HL-60/S4 treated with retinoic acid at 250 ng/mL for 4 days and 3 days (cell line): ENCODE measurements at regions not wholly inside any gene's neighbourhood (a gene's known extent, or its start where the extent isn't known, plus 50 kb on each side); places are given as distances from the start of the nearest gene placed in this dataset.

Source experiments
- in situ Hi-C: fragments of 300-500 bp; cut with MboI; formaldehyde crosslinking; loops from 2 replicates; pipeline ENCODE4 v1.7.0; 2022; ENCODE audit warnings: low sequenced_read_pairs

- in situ Hi-C loops, result no loop called here
Measured at GRCh38 chr1:25040122-25040685, 110.1 kb upstream of the RUNX3 start.

GRCh38 chr1:25039229-25039628 lies 109.2 kb upstream of the RUNX3 start:
- in situ Hi-C loops, result no loop called here

- in situ Hi-C loops, result no loop called here
Measured at GRCh38 chr1:25038699-25039098, 108.6 kb upstream of the RUNX3 start.

GRCh38 chr1:25037174-25038074 lies 107.3 kb upstream of the RUNX3 start:
- in situ Hi-C loops, result no loop called here

GRCh38 chr1:25036117-25036546 lies 106.1 kb upstream of the RUNX3 start:
- in situ Hi-C loops, result no loop called here

- in situ Hi-C loops, result no loop called here
Measured at GRCh38 chr1:25035523-25036116, 105.5 kb upstream of the RUNX3 start.

GRCh38 chr1:25034736-25035522 lies 104.9 kb upstream of the RUNX3 start:
- in situ Hi-C loops, result no loop called here

- in situ Hi-C loops, result no loop called here
Measured at GRCh38 chr1:25033828-25034705, 104.0 kb upstream of the RUNX3 start.

- in situ Hi-C loops, result no loop called here
Measured at GRCh38 chr1:25033030-25033827, 103.2 kb upstream of the RUNX3 start.

- in situ Hi-C loops, result no loop called here
Measured at GRCh38 chr1:25031966-25032667, 102.0 kb upstream of the RUNX3 start.

GRCh38 chr1:25031601-25031965 lies 101.5 kb upstream of the RUNX3 start:
- in situ Hi-C loops, result no loop called here

- in situ Hi-C loops, result no loop called here
Measured at GRCh38 chr1:25030674-25031589, 100.9 kb upstream of the RUNX3 start.

- in situ Hi-C loops, result no loop called here
Measured at GRCh38 chr1:25030012-25030411, 99.9 kb upstream of the RUNX3 start.

- in situ Hi-C loops, result no loop called here
Measured at GRCh38 chr1:25028907-25029599, 99.0 kb upstream of the RUNX3 start.

- in situ Hi-C loops, result no loop called here
Measured at GRCh38 chr1:25028587-25028906, 98.5 kb upstream of the RUNX3 start.

- in situ Hi-C loops, result no loop called here
Measured at GRCh38 chr1:25027822-25028586, 97.9 kb upstream of the RUNX3 start.
